Type B pancreatic cell (in vitro differentiated cells): ENCODE measurements at regions not wholly inside any gene's neighbourhood (a gene's known extent, or its start where the extent isn't known, plus 50 kb on each side); places are given as distances from the start of the nearest gene placed in this dataset.

Source experiments
- DNase-seq: peaks from one replicate; pipeline ENCODE4 v3.0.0; 2021; ENCODE audit warnings: mixed read lengths; ENCODE audit not compliant: unreplicated experiment; ENCODE audit errors: extremely low spot score
- H3K27ac Mint-ChIP-seq: 2 replicates; pipeline ENCODE4 v1.8.0; 2021; ENCODE audit warnings: mild to moderate bottlenecking, mixed read lengths
- H3K27me3 Mint-ChIP-seq: 2 replicates; pipeline ENCODE4 v1.8.0; 2021; ENCODE audit warnings: mixed read lengths
- H3K36me3 Mint-ChIP-seq: 2 replicates; pipeline ENCODE4 v1.8.0; 2021; ENCODE audit warnings: mixed read lengths
- H3K4me1 Mint-ChIP-seq: one replicate; pipeline ENCODE4 v1.8.0; 2021; ENCODE audit warnings: mixed read lengths; ENCODE audit not compliant: unreplicated experiment
- H3K4me3 Mint-ChIP-seq: 2 replicates; pipeline ENCODE4 v1.8.0; 2021; ENCODE audit warnings: mild to moderate bottlenecking, mixed read lengths
- H3K9me3 Mint-ChIP-seq: 2 replicates; pipeline ENCODE4 v1.8.0; 2021; ENCODE audit warnings: mixed read lengths
- TF ChIP-seq, protein P1 (sequence below): fragments of 200-600 bp; sonication (generic); conservative IDR thresholded peaks from 2 replicates; pipeline ENCODE4 v1.5.0; 2021; ENCODE audit warnings: antibody characterized with exemption, mild to moderate bottlenecking

DNA sequence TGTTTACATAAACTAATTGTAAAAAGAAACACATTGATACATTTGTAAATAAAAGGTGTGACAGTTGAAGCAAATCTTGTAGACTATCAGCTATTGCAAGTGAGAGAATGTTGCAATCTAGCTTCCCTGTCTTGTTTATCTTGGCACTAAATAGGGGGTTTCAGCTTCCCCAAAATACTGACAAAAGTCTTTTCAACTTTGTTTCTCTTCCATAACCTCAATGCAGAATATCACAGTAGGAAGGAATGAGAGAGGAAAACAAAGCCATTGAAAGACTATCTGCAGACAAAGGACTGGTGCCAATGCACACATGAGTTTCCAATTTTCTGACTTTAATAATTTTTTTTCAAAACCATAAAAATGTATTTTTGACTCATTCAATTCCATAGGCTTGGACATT, 886.2 kb upstream of the MGAT4C start:
- Mint-ChIP-seq H3K36me3 (no peaks in the 10 kb centered on the region), H3K27me3 (no peaks in the 10 kb centered on the region), H3K9me3 (peaks cover 8% of the 10 kb centered on the region), H3K4me1 (no peaks in the 10 kb centered on the region), H3K27ac (no peak overlapping the region), H3K4me3 (no peak overlapping the region)
- DNase-seq: no peak
- TF ChIP-seq, protein P1, sequence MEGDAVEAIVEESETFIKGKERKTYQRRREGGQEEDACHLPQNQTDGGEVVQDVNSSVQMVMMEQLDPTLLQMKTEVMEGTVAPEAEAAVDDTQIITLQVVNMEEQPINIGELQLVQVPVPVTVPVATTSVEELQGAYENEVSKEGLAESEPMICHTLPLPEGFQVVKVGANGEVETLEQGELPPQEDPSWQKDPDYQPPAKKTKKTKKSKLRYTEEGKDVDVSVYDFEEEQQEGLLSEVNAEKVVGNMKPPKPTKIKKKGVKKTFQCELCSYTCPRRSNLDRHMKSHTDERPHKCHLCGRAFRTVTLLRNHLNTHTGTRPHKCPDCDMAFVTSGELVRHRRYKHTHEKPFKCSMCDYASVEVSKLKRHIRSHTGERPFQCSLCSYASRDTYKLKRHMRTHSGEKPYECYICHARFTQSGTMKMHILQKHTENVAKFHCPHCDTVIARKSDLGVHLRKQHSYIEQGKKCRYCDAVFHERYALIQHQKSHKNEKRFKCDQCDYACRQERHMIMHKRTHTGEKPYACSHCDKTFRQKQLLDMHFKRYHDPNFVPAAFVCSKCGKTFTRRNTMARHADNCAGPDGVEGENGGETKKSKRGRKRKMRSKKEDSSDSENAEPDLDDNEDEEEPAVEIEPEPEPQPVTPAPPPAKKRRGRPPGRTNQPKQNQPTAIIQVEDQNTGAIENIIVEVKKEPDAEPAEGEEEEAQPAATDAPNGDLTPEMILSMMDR: no peak

DNA sequence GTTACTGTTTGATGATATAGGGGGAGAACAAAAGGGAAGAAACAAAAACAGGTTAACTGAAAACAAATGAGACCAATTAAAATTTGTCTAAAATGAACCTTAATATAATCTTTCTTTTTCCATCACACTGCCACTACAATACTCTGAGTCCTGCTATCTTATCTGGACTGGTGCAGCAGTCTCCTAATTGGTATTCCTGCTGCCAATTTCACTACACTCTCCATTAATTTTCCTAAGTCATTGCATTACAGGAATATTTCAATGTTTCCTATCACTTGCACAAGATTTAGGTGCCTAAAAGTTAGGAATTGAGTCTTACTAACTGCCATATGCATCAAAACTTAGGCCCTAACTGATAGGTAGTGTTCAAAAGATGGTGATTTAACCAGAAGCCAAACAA, 884.9 kb upstream of the MGAT4C start:
- Mint-ChIP-seq H3K36me3 (no peaks in the 10 kb centered on the region), H3K27me3 (no peaks in the 10 kb centered on the region), H3K4me1 (peaks cover 5% of the 10 kb centered on the region), H3K9me3 (peaks cover 8% of the 10 kb centered on the region), H3K27ac (no peak overlapping the region), H3K4me3 (no peak overlapping the region)
- TF ChIP-seq, protein P1: no peak
- no peak for DNase-seq

DNA sequence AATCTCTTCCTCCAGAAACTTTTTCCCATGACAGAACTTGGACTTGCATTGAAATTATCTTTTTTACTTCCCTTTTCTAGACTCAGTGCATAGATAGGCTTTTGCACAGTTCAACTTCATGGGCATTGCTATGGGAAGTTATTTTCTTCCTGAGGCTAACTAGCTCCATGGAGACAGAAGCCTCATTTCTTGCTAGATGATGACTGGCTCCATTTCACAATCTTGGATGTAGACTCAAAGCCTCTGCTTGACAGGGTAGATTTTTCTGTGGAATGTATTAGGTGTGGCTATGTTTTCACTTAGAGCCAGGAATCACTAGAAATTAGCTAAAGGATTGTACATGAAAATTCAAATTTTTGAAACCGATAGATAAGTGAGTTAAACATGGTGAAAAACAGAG, 884.1 kb upstream of the MGAT4C start:
- Mint-ChIP-seq H3K4me1 (peaks cover 5% of the 10 kb centered on the region), H3K36me3 (no peaks in the 10 kb centered on the region), H3K27me3 (no peaks in the 10 kb centered on the region), H3K9me3 (peaks cover 8% of the 10 kb centered on the region), H3K4me3 (no peak overlapping the region), H3K27ac (no peak overlapping the region)
- TF ChIP-seq, protein P1: no peak
- DNase-seq: no peak

DNA sequence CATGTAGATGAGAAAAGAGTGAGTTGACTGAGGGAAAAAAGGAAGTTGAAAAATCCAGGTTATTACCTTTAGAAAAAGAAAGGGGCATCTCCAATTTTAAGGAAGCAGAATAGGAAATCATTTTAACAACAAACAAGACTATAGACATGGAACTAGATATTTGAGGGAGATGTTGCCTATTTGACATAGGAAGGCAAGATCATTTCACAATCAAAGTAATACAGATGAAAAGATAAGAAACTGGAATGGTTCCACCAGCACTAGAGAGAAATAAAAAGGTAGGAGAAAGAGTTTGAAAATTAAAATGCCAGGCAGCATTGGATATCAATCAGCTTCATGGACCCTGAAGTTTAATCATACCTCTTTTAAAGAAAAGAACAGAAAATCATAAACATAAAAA, 881.0 kb upstream of the MGAT4C start:
- H3K36me3 Mint-ChIP-seq: no peaks in the 10 kb centered on the region
- no peaks in the 10 kb centered on the region for H3K27me3 Mint-ChIP-seq
- TF ChIP-seq, protein P1: no peak
- H3K4me3 Mint-ChIP-seq: no peak overlapping the region
- peaks cover 5% of the 10 kb centered on the region for H3K4me1 Mint-ChIP-seq
- H3K27ac Mint-ChIP-seq: no peak overlapping the region
- peaks cover 8% of the 10 kb centered on the region for H3K9me3 Mint-ChIP-seq
- DNase-seq: no peak

DNA sequence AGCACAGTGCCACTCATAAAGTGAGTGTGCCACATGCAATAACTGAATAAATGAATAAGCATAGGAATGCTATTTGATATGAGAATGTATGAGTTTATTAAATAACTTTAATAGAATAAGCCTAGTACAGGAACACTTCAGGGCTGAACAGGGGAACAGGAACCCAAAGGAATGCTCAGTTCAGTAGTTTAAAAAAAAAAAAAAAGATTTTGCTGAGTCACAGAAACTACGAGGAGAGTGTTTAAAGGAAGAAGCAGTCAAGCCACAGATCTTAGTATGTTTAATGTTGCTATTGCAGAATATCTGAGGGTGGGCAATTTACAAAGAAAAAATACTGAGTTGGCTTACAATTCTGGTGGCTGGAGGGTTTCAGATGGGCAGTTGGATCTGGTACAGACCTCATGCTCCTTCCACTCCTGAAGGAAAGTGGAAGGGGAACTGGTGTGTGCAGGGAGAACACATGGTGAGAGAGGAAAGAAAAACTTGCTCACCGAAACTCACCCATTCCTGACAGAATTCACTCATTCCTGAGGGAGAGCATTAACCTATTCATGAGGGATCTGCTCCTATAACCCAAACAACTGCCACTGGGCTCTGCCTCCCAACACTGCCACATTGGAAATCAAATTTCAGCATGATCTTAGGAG, 880.3 kb upstream of the MGAT4C start:
- Mint-ChIP-seq H3K36me3 (no peaks in the 10 kb centered on the region), H3K27me3 (no peaks in the 10 kb centered on the region), H3K27ac (peak overlapping the region; percentile 83), H3K4me1 (peaks cover 5% of the 10 kb centered on the region), H3K4me3 (peak overlapping the region; percentile 9), H3K9me3 (peaks cover 8% of the 10 kb centered on the region)
- DNase-seq: no peak
- TF ChIP-seq, protein P1: no peak

DNA sequence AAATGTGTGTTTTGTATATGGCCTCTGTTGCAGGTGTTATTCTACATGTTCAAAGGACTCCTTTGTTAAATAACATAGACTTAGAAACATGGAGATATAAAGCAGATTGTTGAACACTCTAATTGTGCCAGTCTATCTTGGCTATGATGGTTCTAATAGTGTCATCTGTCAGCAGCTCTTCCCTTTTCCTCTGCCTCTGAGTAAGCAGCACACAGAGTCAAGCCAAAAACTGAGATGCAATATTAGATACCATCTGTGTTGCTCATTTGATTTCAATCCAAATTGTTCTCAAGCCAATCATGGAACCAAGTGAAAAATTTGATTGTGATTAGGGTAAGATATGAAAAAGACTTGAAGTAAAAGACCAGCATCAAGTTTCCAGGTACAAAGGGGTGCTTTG, 871.1 kb upstream of the MGAT4C start:
- TF ChIP-seq, protein P1: no peak
- Mint-ChIP-seq H3K27ac (no peak overlapping the region), H3K4me1 (no peaks in the 10 kb centered on the region), H3K9me3 (no peaks in the 10 kb centered on the region), H3K4me3 (no peak overlapping the region), H3K27me3 (no peaks in the 10 kb centered on the region), H3K36me3 (no peaks in the 10 kb centered on the region)
- no peak for DNase-seq
